ENCODE measurements at regions not wholly inside any gene's neighbourhood (a gene's known extent, or its start where the extent isn't known, plus 50 kb on each side); places are given as distances from the start of the nearest gene placed in this dataset.
"Not testable (repeated sequence)": the region's sequence is repeated elsewhere in the genome, so short reads cannot be mapped to it uniquely, and the experiment has no call there.

GRCh38 chr16:87213536-87213935, 103.7 kb downstream of the C16orf95 start:
- TF ChIP-seq CTCF (IDR thresholded peaks at IDR 0.05; ENCODE audit: unreplicated experiment), result no peak
- no peak for DNase-seq (ENCODE audit: low spot score in 2 of 2, unreplicated experiment in 2 of 2)
- no peak overlapping the region for H3K27ac Mint-ChIP-seq
- H3K27me3 Mint-ChIP-seq (ENCODE audit: low read depth), result no peaks in the 10 kb centered on the region
- H3K9me3 Mint-ChIP-seq, result no peaks in the 10 kb centered on the region
- no peak overlapping the region for H3K4me3 Mint-ChIP-seq
- H3K4me1 Mint-ChIP-seq, result no peaks in the 10 kb centered on the region
- H3K36me3 Mint-ChIP-seq, result no peaks in the 10 kb centered on the region

- Mint-ChIP-seq H3K27ac (no peak overlapping the region), H3K4me3 (no peak overlapping the region), H3K4me1 (no peaks in the 10 kb centered on the region), H3K27me3 (ENCODE audit: low read depth) (no peaks in the 10 kb centered on the region), H3K36me3 (no peaks in the 10 kb centered on the region), H3K9me3 (no peaks in the 10 kb centered on the region)
- TF ChIP-seq CTCF (IDR thresholded peaks at IDR 0.05; ENCODE audit: unreplicated experiment), result no peak
- no peak for DNase-seq (ENCODE audit: low spot score in 2 of 2, unreplicated experiment in 2 of 2)
Measured at GRCh38 chr16:87216148-87216840, 100.9 kb downstream of the C16orf95 start.

- Mint-ChIP-seq H3K36me3 (no peaks in the 10 kb centered on the region), H3K27me3 (ENCODE audit: low read depth) (no peaks in the 10 kb centered on the region), H3K4me1 (no peaks in the 10 kb centered on the region), H3K9me3 (no peaks in the 10 kb centered on the region), H3K27ac (no peak overlapping the region), H3K4me3 (no peak overlapping the region)
- TF ChIP-seq CTCF (IDR thresholded peaks at IDR 0.05; ENCODE audit: unreplicated experiment), result no peak
- no peak for DNase-seq (ENCODE audit: low spot score in 2 of 2, unreplicated experiment in 2 of 2)
Measured at GRCh38 chr16:87216841-87217275, 100.3 kb downstream of the C16orf95 start.

- H3K4me3 Mint-ChIP-seq; H3K9me3 Mint-ChIP-seq; H3K36me3 Mint-ChIP-seq; H3K4me1 Mint-ChIP-seq; DNase-seq (ENCODE audit: low spot score in 2 of 2, unreplicated experiment in 2 of 2); H3K27me3 Mint-ChIP-seq (ENCODE audit: low read depth); H3K27ac Mint-ChIP-seq: not testable (repeated sequence)
Measured at GRCh38 chr16:87217802-87218201, 99.4 kb downstream of the C16orf95 start.

GRCh38 chr16:87218281-87219055, 98.7 kb downstream of the C16orf95 start:
- Mint-ChIP-seq H3K27ac (no peak overlapping the region), H3K36me3 (no peaks in the 10 kb centered on the region), H3K4me3 (no peak overlapping the region), H3K27me3 (ENCODE audit: low read depth) (no peaks in the 10 kb centered on the region), H3K4me1 (no peaks in the 10 kb centered on the region), H3K9me3 (no peaks in the 10 kb centered on the region)
- DNase-seq (ENCODE audit: low spot score in 2 of 2, unreplicated experiment in 2 of 2), result no peak
- TF ChIP-seq CTCF (IDR thresholded peaks at IDR 0.05; ENCODE audit: unreplicated experiment), result no peak

- no peak for DNase-seq (ENCODE audit: low spot score in 2 of 2, unreplicated experiment in 2 of 2)
- no peaks in the 10 kb centered on the region for H3K36me3 Mint-ChIP-seq
- H3K4me3 Mint-ChIP-seq, result no peak overlapping the region
- no peaks in the 10 kb centered on the region for H3K4me1 Mint-ChIP-seq
- peaks cover 5% of the 10 kb centered on the region for H3K27me3 Mint-ChIP-seq (ENCODE audit: low read depth)
- H3K27ac Mint-ChIP-seq, result no peak overlapping the region
- no peak for TF ChIP-seq CTCF (IDR thresholded peaks at IDR 0.05; ENCODE audit: unreplicated experiment)
- H3K9me3 Mint-ChIP-seq, result no peaks in the 10 kb centered on the region
Measured at GRCh38 chr16:87219287-87219909, 97.8 kb downstream of the C16orf95 start.
